DMS114 treated with DMSO at 0.1 percent for 48 hours (cell line): ENCODE measurements at regions not wholly inside any gene's neighbourhood (a gene's known extent, or its start where the extent isn't known, plus 50 kb on each side); places are given as distances from the start of the nearest gene placed in this dataset.

Experiments
- DNase-seq: peaks from one replicate; lab custom pipeline; 2025; ENCODE audit not compliant: unreplicated experiment; lab: John Stamatoyannopoulos, UW

DNA sequence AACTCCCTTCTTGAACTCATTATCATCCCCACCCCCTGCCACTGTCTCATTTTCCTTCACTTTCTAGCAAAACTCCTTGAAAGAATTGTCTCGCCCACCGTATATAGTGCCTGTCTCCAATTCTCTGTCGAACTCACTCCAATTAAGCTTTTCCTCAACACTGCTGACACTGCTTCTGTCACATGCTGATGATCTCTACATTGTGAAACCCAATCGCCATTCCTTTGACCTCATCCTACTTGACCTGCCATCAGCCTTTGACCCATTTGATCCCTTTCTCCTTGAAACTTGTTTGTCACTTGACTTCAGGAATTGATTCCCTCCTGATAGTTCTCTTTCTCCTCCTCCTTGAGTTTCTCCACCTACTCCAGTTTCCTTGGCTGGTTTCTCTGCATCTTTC lies 54.8 kb downstream of the CCDC71L start:
- no peak for DNase-seq

DNA sequence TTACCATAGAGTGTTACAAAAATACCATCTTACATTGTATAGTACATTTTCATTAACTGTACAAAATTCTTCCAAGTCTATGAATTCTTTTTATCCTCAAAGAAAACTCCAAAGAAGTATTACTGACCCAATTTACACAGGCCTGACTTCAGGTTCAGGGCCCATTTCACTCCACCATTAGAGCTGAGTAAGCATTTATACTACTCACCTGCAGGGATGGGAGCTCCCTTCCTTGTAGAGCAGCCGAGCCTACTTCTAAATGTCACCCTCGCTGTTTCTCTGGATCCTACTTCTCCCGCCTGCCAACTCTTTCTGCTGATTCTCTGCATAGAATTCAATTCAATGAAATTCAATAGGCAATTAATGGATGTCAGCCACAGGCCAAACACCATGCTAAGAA lies 56.0 kb downstream of the CCDC71L start:
- DNase-seq, result no peak

DNA sequence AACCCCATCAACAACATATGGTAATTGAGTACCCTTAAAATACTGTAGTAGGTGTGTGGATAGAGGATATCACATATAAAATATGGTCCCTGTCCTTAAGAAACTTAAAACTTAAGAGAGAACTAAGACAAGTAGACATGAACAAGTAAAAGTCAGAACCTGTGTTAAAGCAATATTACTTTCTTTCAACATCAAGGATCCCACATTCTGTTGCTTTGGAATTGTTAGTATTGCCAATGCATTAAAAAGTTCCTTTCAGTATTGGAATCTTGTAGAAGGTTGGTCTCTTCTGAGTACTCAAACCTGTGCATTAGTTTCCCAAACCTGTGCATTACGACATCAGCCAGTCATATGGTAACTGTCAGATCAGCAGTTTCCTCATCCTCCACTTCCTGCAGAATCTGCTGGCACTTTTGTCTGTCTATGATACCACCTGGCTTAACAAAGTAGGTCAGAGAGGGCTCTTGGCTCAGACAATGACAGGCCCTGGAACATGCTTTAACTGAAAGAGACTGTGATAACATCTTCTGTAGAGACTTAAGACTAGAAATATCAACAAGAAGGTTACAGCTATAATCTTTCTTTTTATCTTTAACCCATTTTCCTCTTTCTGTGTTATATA lies 56.5 kb downstream of the CCDC71L start:
- no peak for DNase-seq

DNA sequence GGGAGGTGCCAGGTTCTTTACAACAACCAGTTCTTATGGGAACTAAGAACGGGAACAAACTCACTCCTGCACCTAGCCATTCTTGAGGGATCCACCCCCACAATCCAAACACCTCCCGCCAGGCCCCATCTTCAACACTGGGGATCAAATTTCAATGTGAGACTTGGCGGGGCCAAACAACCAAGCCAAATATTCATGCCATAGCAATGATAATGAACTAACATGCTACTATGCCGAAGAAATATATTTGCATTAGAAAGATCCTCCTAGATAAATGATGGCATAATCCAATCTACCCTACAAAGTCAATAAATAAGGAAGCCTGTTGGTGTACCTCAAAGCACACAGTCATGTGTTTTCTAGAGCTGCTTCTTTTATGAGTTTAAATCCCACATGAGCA lies 57.6 kb downstream of the CCDC71L start:
- no peak for DNase-seq

DNA sequence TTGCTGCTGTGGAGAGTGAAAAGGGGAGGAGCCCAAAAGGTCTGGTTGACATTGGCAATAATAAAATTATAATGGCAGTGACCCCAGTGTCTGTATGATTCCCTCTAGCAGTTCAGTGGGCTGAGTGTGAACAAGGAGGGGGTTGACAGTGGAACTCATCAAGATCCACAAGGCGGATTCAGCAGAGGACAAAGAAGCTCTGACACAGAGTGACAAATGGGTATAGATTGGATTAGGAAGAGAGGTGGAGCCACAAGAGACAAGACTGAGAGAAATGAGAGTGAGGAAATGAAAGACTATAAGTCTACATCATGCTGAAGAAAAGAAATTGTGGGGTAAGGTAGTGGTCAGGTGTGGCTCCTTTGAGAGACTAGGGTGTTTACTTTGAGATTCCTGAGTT lies 58.9 kb downstream of the CCDC71L start:
- DNase-seq, result no peak

DNA sequence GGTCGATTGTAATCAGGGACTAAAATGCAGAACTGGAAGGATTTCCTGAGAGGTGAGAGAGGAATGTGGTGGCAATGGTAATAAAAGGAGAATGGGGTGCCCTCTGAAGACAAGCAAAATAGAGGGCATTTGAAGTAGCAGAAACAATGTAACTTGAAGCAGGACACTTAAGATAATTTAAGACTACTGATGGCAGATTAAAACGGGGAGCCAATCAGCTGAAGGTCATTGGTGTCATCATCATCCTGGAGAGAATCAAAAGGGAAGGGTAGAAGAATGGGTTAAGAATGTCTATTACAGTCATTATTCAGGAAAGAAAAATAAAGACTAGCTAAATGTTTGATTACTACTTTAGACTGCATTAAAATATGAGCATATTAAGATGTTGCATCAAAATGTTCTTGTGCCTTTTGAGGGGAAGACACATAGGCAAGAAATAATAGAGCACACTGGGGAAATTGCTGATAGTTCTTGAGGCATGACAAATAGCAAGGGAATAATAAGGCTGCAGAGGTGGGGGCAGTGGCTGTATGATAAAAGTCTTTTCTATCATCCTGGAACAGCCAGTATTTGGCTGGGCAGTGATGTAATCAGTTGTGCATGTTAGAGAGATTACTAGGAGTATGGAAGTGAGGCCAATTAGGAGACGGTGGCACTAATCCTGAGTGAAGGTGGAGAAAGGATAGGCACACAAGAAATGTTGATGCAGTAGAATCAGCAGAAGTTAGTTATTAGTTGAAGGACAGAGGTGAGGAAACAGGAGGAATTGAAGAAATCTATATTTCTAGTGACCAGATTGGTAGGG lies 60.2 kb downstream of the CCDC71L start:
- no peak for DNase-seq

DNA sequence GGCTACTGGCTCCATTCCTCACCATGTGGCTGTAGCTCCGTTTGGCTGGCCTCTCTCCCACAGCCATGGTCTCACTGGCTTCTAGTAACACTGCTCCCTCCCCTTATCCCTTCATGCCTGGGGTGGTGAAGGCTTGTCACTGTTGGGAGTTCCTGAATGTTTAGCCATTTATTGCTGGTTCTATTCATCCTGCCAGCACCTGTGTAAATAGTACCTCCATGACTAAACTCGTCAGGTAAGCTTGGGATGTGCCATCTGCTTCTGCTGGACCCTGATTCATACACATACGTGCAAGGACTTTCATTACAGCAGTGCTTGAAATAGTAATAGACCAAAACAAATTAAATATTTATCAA lies 61.6 kb downstream of the CCDC71L start:
- no peak for DNase-seq

DNA sequence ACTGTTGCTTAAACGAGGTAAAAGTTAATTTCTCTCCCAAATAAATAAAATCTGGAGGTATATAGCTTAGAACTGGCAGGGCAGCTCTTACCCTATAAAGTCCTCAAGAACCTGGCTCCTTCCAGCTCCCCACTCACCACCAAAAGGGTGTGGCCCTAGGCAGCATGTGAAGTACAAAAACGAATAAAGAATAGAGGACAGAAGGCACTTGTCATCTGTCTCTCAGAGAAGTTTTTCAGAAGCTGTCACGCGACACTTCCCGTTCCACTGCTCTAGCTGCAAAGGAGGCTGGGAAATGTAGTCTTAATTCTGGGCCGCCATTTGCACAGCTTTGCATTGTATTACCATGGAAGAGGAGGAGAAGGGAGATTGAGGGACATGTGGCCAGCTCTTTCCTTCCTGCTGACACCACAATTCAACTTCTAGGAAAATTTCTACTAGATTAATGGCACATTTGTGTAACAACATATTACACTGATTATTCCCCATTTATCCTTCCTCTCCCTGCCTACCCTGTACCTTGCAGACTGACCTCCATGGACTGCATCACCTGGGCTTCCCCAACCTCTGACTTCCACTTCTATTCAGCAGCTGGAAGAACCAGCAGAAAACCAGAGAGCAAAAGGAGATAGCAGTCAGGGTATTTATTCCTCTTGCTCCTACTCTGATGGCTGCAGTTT lies 62.2 kb downstream of the CCDC71L start:
- DNase-seq, result peak; percentile 79

DNA sequence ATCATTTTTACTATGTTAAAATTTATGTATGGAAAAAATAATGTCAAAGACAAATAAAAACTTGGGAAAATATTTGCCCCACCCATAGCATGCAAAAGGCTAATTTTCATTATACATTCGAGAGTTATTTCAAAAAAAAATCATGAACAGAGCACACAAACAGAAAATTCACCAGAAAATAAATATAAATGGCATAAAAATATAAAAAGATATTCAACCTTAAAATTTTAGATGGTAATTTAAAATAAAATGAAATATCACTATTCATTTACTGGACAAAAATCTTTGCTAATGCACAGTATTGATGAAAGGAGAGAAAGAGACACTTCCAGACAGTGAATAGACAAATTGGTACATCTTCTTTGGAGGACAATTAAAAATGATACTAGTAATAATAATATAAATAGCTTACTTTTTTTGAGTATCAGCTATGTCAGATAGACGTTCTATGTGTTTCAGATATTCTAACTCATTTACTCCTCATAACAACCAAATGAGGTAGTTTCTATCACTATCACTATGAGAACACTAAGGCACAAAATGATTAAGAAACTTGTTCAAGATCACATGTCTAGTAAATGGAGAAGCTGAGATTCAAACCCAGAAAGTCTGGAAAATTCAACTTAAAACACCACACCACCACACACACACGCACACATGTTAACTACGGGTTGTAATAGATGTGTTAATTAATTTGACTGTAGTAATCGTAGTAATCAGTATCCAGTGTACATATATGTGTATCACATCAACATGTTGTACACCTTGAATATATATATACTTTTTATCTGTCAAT lies 63.0 kb downstream of the CCDC71L start:
- DNase-seq, result no peak

DNA sequence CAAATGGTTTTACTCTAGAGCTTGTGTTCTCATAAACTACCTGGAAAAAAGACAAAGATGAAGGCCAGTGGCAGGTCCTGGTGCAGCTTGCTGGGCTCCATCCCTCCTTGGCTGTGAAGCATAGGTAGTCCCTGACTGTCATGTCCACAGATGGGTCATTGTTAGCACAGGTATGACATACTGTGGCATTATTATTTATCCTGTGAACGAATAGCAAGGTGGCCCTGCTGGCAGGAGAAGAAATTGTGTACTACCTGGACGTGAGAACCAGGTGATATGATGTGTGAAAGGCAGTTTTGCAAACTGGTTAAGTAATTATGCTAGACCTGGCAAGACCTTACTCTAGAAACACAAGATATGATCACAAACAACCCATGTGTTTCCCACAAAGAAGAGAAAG lies 63.9 kb downstream of the CCDC71L start:
- DNase-seq, result no peak

DNA sequence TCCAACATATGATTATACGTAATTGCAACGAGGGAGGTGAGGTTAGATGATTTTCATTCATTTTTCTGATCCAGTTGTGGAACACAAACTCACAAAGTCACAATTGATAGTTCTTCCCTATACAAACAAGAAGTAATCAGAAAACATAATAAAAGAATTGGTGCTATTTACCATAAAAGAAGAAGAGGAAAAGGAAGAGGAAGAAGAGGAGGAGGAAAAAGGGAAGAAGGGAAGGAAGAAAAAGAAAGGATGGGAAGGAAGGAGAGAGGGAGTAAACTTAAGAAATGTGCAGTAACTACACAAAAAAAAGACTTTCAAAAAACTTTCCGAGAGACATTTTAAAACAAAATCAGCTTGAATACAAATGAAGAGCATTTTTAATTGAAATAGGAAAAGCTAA lies 65.0 kb downstream of the CCDC71L start:
- no peak for DNase-seq

DNA sequence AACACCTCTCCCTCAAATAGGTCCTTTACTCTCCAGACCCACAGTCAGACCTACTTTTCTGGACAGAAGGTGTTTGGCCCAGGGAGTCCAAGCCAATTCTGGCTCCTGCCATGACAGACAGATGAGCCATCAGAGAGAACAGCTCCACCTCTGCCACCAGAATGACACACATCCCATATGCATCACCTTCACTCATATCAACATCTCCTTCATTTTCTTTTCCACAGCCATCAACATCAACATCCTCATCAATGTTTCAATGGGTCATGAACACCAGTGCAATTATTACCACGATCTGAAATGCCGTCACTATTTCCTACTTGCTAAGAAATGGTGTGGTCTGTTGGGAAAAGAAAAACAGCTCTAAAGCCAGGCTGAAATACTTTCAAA lies 67.9 kb downstream of the CCDC71L start:
- no peak for DNase-seq

DNA sequence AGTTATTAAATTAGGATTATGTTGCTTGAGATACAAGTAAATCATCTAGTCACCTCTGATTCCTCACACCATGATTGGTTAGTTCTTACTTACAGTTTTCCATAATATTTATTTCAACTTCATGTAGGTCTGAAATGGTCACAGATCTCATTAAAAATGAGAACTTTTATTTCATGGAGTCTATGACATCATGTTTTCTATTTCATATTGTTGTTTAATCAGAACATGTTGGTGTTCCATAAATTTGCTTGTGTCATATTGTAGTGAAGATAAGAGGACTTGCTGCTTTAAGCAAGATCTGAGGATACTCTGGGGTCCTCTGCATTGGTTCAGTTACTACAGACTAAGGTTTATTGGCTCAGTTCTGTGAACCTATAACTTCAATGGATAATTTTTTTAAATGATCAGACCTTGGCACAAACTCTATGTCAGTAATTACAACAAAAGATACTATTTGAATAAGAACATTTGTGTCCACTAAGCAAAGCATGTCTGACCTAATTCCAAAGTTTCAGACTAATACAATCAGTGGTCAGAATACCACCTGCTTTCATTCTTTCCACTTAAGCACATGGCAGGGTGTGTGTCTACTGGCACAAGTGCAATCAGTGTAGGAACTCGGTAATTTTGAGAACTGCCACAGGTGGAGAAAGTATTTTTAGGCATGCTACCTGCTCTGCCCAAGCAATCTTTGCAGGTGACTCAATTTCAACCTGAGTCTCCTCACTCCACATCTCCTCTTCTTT lies 68.5 kb downstream of the CCDC71L start:
- DNase-seq, result no peak

DNA sequence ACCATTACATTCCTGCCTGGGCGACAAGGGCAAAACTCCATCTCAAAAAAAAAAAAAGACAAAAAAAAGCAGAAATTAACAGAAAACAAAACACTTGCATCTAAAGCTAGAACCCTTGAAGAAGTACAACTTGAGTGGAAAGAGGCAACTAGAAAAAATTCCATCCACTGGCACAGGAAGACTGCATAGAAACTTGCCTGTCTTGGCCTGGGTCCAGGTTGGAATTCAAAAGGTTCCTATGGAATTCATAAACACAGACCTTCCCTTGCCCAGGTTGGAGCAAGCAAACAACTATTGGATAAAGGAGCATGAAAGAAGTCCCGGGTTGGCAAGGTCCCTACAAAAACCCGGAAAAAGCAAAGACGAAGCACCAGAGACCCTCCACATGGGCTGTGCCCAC lies 69.8 kb downstream of the CCDC71L start:
- DNase-seq, result no peak

DNA sequence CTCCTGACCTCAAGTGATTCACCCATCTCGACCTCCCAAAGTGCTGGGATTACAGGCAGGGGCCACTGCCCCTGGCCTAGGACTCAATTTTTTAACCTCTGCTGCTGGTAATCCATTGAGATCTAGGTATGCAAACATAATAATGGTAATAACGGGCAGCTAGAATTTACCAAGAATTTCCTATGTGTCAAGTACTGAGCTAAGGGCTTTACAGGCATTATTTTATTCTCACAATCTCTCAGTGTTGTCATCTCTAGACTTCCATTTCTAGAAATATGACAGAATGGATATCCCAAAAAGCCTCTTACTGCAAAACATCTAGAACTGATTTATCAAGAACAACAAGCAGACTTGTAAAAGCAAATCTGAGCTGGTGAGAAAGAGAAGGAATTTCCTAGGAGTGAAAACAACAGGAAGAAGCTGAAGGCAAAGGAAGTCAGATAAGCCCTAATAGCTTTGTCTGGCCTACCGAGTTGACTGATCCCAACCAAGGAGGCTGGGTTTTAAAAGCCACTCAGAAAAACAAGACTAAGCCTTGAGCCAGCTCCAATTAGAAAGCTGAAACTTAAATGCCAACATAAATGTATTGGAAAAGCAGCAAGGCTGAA lies 70.6 kb downstream of the CCDC71L start:
- no peak for DNase-seq

DNA sequence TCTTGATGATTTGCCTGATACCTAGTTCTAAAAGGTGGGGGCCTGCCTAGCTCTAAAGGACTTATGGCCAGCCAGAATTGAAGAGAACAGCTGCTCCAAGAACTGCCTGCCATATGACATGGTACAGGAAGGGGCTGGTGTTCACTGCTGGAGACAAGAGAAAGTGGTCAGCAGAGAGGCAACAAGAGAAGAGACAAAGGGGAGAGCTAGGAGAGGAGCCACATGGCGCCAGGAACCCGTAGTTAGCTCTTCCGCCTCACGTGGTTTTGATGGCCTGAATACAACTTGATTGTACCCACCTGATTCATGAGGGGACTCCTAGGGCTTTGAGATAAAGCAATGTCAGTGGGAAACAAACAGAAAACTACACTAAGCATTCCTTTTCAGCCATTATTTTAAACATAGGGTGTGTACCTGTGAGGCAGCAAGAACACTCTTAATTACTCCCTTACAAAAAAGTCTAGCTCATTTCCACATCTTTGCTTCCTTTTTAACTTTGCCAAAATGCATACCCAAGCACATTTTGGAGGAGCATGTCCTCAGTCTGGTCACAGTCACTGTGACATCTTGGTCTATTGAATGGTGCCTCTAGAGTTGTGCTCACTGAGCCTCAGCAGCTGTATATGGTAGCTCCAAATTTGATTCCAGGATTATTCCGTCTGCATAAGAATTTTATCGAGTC lies 71.6 kb downstream of the CCDC71L start:
- no peak for DNase-seq

DNA sequence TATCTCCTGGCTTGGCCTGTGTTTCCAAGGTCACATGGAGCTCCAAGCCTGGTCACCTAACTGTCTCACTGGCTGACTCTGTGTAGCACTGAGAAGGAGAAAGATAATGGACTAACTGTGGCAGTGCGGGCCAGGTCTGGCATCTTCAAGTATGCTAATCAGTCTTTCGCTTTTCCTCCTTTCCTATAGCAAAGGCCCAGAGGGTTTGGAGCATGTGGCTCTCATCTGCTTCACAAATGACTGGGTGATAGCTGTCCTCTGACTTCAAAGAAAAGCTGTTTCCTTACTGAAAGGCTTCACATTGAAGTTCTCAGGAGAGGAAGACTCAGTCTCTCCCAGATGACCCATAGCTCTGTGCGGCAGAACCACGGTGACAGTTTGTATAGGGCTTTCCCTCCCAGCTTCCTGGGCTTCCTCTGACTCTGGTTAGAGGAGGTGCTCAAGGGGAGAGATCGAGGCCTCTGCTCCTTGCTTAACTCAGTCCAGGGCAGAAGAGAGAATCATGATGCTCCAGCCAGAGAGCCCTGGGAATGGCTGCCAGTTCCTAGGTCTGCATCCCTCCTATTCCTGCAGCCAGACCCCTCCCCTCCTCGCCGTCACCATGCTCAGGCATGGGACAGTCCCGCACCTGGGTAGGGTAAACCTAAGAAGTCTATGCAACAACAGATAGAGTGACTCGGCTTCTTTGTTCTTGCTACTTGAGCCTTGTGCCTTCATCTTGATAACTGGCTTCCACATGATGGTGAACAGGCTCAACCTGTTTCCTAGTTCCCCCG lies 72.3 kb downstream of the CCDC71L start:
- no peak for DNase-seq

DNA sequence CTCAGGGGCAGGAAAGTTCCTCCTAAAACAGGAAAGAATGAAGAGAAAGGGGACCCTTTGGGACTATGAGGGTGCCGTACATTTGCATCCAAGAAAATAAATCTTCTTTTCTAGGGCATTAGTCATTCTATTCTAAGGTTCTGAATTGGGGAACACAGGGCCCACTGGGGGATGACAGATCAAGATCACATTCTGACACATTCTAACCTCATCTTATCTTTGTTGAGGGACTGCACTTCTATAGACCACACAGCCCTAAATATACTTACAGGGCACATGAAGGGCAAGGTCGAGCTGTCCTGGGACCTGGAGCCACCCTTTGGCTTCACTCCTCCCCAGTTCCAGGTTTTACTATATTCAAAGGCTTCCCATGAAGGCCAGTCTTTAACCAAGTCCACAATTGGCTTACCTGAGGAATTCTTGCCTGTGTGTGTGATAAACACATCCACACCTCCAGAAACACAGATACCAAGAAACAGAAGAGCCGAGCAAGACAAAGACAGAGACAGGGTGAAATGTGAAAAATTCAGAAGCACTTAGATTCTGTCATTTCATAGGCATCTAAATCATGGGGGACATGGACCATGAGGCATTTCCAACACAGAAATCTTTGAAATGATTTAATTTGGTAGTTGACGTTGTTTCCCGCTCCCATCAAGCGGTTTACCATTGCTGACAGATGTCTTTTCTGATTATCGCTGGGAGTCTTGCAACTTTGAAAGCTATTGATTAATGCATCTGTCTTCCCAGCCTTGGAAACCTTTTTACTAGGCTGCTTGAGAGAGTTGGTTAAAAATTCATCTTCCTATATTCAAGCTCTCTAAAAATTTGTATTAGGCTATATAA lies 75.8 kb downstream of the CCDC71L start:
- DNase-seq, result no peak
